ENCODE measurements at regions not wholly inside any gene's neighbourhood (a gene's known extent, or its start where the extent isn't known, plus 50 kb on each side); places are given as distances from the start of the nearest gene placed in this dataset.

GRCh38 chr3:23073724-23074305 lies 129.3 kb upstream of the UBE2E2 start:
- ATAC-seq (ENCODE audit: low FRiP score) (no peak), DNase-seq (no peak)
- peaks cover 0 to 2% of the 10 kb centered on the region in 2 donors for H3K4me1 ChIP-seq (ENCODE audit: control insufficient read depth in 1 of 2, insufficient read depth in 2 of 2, low read length in 2 of 2)
- 84 to 90% methylated on average over 5 of the region's 5 CpGs for WGBS, 2 donors
- no peaks in the 10 kb centered on the region for H3K9me3 ChIP-seq (ENCODE audit: control insufficient read depth, low read length)
- H3K4me3 ChIP-seq (ENCODE audit: low read length in 2 of 2): no peak overlapping the region
- H3K27ac ChIP-seq (ENCODE audit: low read depth in 1 of 2, low read length in 2 of 2): no peak overlapping the region
- intact Hi-C loops (cut with DNase I): no loop called here
- H3K27me3 ChIP-seq (ENCODE audit: control insufficient read depth in 1 of 2, insufficient read depth in 2 of 2, low read length in 1 of 2): no peaks in the 10 kb centered on the region
- no peaks in the 10 kb centered on the region for H3K36me3 ChIP-seq (ENCODE audit: control insufficient read depth in 1 of 2, insufficient read depth in 2 of 2, low read length in 1 of 2)

- WGBS, 2 donors: 3 to 7% methylated on average over 2 of the region's 2 CpGs
- ATAC-seq (ENCODE audit: low FRiP score) (no peak), DNase-seq (no peak)
- Histone ChIP-seq H3K36me3 (ENCODE audit: control insufficient read depth in 1 of 2, insufficient read depth in 2 of 2, low read length in 1 of 2) (no peaks in the 10 kb centered on the region), H3K27ac (ENCODE audit: low read depth in 1 of 2, low read length in 2 of 2) (no peak overlapping the region), H3K4me3 (ENCODE audit: low read length in 2 of 2) (no peak overlapping the region), H3K4me1 (ENCODE audit: control insufficient read depth in 1 of 2, insufficient read depth in 2 of 2, low read length in 2 of 2) (peaks cover 0 to 2% of the 10 kb centered on the region in 2 donors), H3K9me3 (ENCODE audit: control insufficient read depth, low read length) (no peaks in the 10 kb centered on the region), H3K27me3 (ENCODE audit: control insufficient read depth in 1 of 2, insufficient read depth in 2 of 2, low read length in 1 of 2) (no peaks in the 10 kb centered on the region)
- intact Hi-C loops (cut with DNase I): no loop called here
Measured at GRCh38 chr3:23075496-23075895, 127.6 kb upstream of the UBE2E2 start.

- DNase-seq (no peak), ATAC-seq (ENCODE audit: low FRiP score) (no peak)
- WGBS, 2 donors: 82 to 88% methylated on average over 2 of the region's 2 CpGs
- Histone ChIP-seq H3K4me3 (ENCODE audit: low read length in 2 of 2) (no peak overlapping the region), H3K9me3 (ENCODE audit: control insufficient read depth, low read length) (no peaks in the 10 kb centered on the region), H3K27me3 (ENCODE audit: control insufficient read depth in 1 of 2, insufficient read depth in 2 of 2, low read length in 1 of 2) (no peaks in the 10 kb centered on the region), H3K4me1 (ENCODE audit: control insufficient read depth in 1 of 2, insufficient read depth in 2 of 2, low read length in 2 of 2) (peaks cover 0 to 3% of the 10 kb centered on the region in 2 donors), H3K27ac (ENCODE audit: low read depth in 1 of 2, low read length in 2 of 2) (no peak overlapping the region), H3K36me3 (ENCODE audit: control insufficient read depth in 1 of 2, insufficient read depth in 2 of 2, low read length in 1 of 2) (no peaks in the 10 kb centered on the region)
- intact Hi-C loops (cut with DNase I): no loop called here
Measured at GRCh38 chr3:23076437-23076836, 126.7 kb upstream of the UBE2E2 start.

GRCh38 chr3:23077126-23077525 lies 126.0 kb upstream of the UBE2E2 start:
- Histone ChIP-seq H3K4me3 (ENCODE audit: low read length in 2 of 2) (no peak overlapping the region), H3K36me3 (ENCODE audit: control insufficient read depth in 1 of 2, insufficient read depth in 2 of 2, low read length in 1 of 2) (no peaks in the 10 kb centered on the region), H3K4me1 (ENCODE audit: control insufficient read depth in 1 of 2, insufficient read depth in 2 of 2, low read length in 2 of 2) (peaks cover 0 to 4% of the 10 kb centered on the region in 2 donors), H3K9me3 (ENCODE audit: control insufficient read depth, low read length) (no peaks in the 10 kb centered on the region), H3K27me3 (ENCODE audit: control insufficient read depth in 1 of 2, insufficient read depth in 2 of 2, low read length in 1 of 2) (no peaks in the 10 kb centered on the region), H3K27ac (ENCODE audit: low read depth in 1 of 2, low read length in 2 of 2) (no peak overlapping the region)
- 96 to 98% methylated on average over 4 of the region's 4 CpGs for whole genome bisulfite sequencing, 2 donors
- DNase-seq (no peak), ATAC-seq (ENCODE audit: low FRiP score) (no peak)
- intact Hi-C loops (cut with DNase I): no loop called here

- intact Hi-C loops (cut with DNase I): no loop called here
- no peaks in the 10 kb centered on the region for H3K27me3 ChIP-seq (ENCODE audit: control insufficient read depth in 1 of 2, insufficient read depth in 2 of 2, low read length in 1 of 2)
- H3K9me3 ChIP-seq (ENCODE audit: control insufficient read depth, low read length): no peaks in the 10 kb centered on the region
- no peak overlapping the region for H3K4me3 ChIP-seq (ENCODE audit: low read length in 2 of 2)
- no peaks in the 10 kb centered on the region for H3K36me3 ChIP-seq (ENCODE audit: control insufficient read depth in 1 of 2, insufficient read depth in 2 of 2, low read length in 1 of 2)
- 90 to 93% methylated on average over 6 of the region's 6 CpGs for WGBS, 2 donors
- peaks cover 0 to 4% of the 10 kb centered on the region in 2 donors for H3K4me1 ChIP-seq (ENCODE audit: control insufficient read depth in 1 of 2, insufficient read depth in 2 of 2, low read length in 2 of 2)
- no peak for DNase-seq
- no peak for ATAC-seq (ENCODE audit: low FRiP score)
- H3K27ac ChIP-seq (ENCODE audit: low read depth in 1 of 2, low read length in 2 of 2): no peak overlapping the region
Measured at GRCh38 chr3:23078735-23079134, 124.4 kb upstream of the UBE2E2 start.

GRCh38 chr3:23079976-23080375 lies 123.2 kb upstream of the UBE2E2 start:
- intact Hi-C loops (cut with DNase I): no loop called here
- Histone ChIP-seq H3K27ac (ENCODE audit: low read depth in 1 of 2, low read length in 2 of 2) (no peak overlapping the region), H3K36me3 (ENCODE audit: control insufficient read depth in 1 of 2, insufficient read depth in 2 of 2, low read length in 1 of 2) (no peaks in the 10 kb centered on the region), H3K9me3 (ENCODE audit: control insufficient read depth, low read length) (no peaks in the 10 kb centered on the region), H3K4me3 (ENCODE audit: low read length in 2 of 2) (no peak overlapping the region), H3K4me1 (ENCODE audit: control insufficient read depth in 1 of 2, insufficient read depth in 2 of 2, low read length in 2 of 2) (peaks cover 0 to 4% of the 10 kb centered on the region in 2 donors), H3K27me3 (ENCODE audit: control insufficient read depth in 1 of 2, insufficient read depth in 2 of 2, low read length in 1 of 2) (no peaks in the 10 kb centered on the region)
- ATAC-seq (ENCODE audit: low FRiP score) (no peak), DNase-seq (no peak)
- 45% methylated on average over 7 of the region's 7 CpGs for WGBS, 2 donors

- intact Hi-C loops (cut with DNase I): no loop called here
- peaks cover 0 to 2% of the 10 kb centered on the region in 2 donors for H3K4me1 ChIP-seq (ENCODE audit: control insufficient read depth in 1 of 2, insufficient read depth in 2 of 2, low read length in 2 of 2)
- H3K9me3 ChIP-seq (ENCODE audit: control insufficient read depth, low read length): no peaks in the 10 kb centered on the region
- DNase-seq (no peak), ATAC-seq (ENCODE audit: low FRiP score) (no peak)
- H3K27ac ChIP-seq (ENCODE audit: low read depth in 1 of 2, low read length in 2 of 2): no peak overlapping the region
- no peaks in the 10 kb centered on the region for H3K36me3 ChIP-seq (ENCODE audit: control insufficient read depth in 1 of 2, insufficient read depth in 2 of 2, low read length in 1 of 2)
- no peaks in the 10 kb centered on the region for H3K27me3 ChIP-seq (ENCODE audit: control insufficient read depth in 1 of 2, insufficient read depth in 2 of 2, low read length in 1 of 2)
- no peak overlapping the region for H3K4me3 ChIP-seq (ENCODE audit: low read length in 2 of 2)
- WGBS, 2 donors: 80 to 85% methylated on average over 4 of the region's 4 CpGs
Measured at GRCh38 chr3:23083701-23084100, 119.4 kb upstream of the UBE2E2 start.

- H3K27me3 ChIP-seq (ENCODE audit: control insufficient read depth in 1 of 2, insufficient read depth in 2 of 2, low read length in 1 of 2): no peaks in the 10 kb centered on the region
- H3K4me3 ChIP-seq (ENCODE audit: low read length in 2 of 2): no peak overlapping the region
- DNase-seq (no peak), ATAC-seq (ENCODE audit: low FRiP score) (no peak)
- intact Hi-C loops (cut with DNase I): no loop called here
- no peak overlapping the region for H3K27ac ChIP-seq (ENCODE audit: low read depth in 1 of 2, low read length in 2 of 2)
- H3K4me1 ChIP-seq (ENCODE audit: control insufficient read depth in 1 of 2, insufficient read depth in 2 of 2, low read length in 2 of 2): peaks cover 0 to 2% of the 10 kb centered on the region in 2 donors
- no peaks in the 10 kb centered on the region for H3K36me3 ChIP-seq (ENCODE audit: control insufficient read depth in 1 of 2, insufficient read depth in 2 of 2, low read length in 1 of 2)
- no peaks in the 10 kb centered on the region for H3K9me3 ChIP-seq (ENCODE audit: control insufficient read depth, low read length)
Measured at GRCh38 chr3:23084367-23084766, 118.8 kb upstream of the UBE2E2 start.

- no peak for ATAC-seq (ENCODE audit: low FRiP score)
Measured at GRCh38 chr3:23085261-23085660, 117.9 kb upstream of the UBE2E2 start.

More at GRCh38 chr3:23085261-23085660, 117.9 kb upstream of the UBE2E2 start:
- peaks cover 0 to 2% of the 10 kb centered on the region in 2 donors for H3K4me1 ChIP-seq (ENCODE audit: control insufficient read depth in 1 of 2, insufficient read depth in 2 of 2, low read length in 2 of 2)
- H3K4me3 ChIP-seq (ENCODE audit: low read length in 2 of 2): no peak overlapping the region
- no peaks in the 10 kb centered on the region for H3K9me3 ChIP-seq (ENCODE audit: control insufficient read depth, low read length)
- H3K36me3 ChIP-seq (ENCODE audit: control insufficient read depth in 1 of 2, insufficient read depth in 2 of 2, low read length in 1 of 2): no peaks in the 10 kb centered on the region
- no peaks in the 10 kb centered on the region for H3K27me3 ChIP-seq (ENCODE audit: control insufficient read depth in 1 of 2, insufficient read depth in 2 of 2, low read length in 1 of 2)
- intact Hi-C loops (cut with DNase I): no loop called here
- 52 to 58% methylated on average over 1 of the region's 1 CpG for WGBS, 2 donors
- H3K27ac ChIP-seq (ENCODE audit: low read depth in 1 of 2, low read length in 2 of 2): no peak overlapping the region
- no peak for DNase-seq

All from aorta (tissue), 5 donors.